GM19239 (cell line): ENCODE measurements at regions not wholly inside any gene's neighbourhood (a gene's known extent, or its start where the extent isn't known, plus 50 kb on each side); places are given as distances from the start of the nearest gene placed in this dataset.

ENCODE experiments used
- DNase-seq: peaks from one replicate; pipeline ENCODE4 v3.0.0; 2011; ENCODE audit warnings: low spot score; ENCODE audit not compliant: insufficient read length
- FAIRE-seq: peaks from 2 replicates; lab custom pipeline; 2011; peaks lifted over from hg19 to GRCh38; lab: Jason Lieb, UNC

DNA sequence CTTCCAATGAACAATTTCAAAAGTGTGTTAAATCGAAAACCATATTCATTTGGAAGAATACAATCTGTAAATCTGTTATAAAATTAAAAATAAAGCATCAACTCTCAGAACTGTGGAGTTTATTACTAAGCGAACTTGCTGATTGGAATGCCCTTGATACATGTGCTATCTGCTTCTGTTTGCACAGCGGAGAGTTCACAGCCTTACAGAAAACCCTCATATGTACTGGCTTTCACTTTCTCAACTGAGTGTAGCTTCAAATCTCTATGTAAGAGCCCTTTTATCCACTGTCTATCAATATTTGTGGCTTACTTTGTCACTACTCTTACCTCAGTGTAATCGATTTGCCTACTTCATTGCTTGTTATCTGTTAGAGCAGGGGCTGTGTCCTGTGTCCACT, 447.4 kb downstream of the C6orf118 start:
- no peak for FAIRE-seq

DNA sequence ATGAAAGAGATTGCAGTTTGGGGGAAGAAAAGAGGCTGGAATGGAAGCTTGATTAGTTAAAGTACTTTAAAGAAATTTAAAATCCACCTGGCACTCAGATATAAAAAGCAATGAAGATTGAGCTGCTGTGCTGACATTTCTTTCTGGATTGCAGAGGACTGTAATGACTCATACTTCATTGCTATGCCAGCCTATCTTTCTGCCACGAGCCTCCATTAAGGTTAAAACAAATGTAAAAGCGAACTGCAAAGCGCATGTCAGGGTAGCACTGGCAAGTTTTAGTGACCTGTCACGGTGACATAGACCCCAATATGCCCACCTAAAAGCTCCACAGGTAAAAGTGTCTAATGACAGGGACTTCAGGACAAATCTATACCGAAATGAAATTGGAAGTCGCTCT, 449.6 kb downstream of the C6orf118 start:
- DNase-seq (no peak), FAIRE-seq (no peak)

More for the DNA sequence above, 447.4 kb downstream of the C6orf118 start:
- DNase-seq: no peak

DNA sequence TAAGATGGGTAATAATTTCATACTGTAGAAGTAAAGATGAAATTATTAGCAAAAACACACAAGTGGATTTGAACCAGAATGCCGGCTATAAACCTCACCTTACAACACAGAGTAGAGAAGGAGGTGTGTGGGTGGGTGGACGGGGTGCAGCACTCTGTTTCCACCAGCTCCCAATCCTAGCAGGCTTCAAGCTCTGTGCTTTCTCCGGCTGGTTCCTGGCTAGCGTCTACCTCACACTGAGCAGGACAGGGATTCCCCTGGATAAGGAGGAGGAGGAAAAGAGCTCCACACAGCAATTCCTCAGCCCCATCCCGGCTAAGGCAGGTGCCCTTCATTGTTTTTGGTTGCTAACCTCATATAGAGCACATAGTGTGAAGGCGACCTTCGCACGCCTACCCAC, 453.3 kb downstream of the C6orf118 start:
- DNase-seq (no peak), FAIRE-seq (no peak)

DNA sequence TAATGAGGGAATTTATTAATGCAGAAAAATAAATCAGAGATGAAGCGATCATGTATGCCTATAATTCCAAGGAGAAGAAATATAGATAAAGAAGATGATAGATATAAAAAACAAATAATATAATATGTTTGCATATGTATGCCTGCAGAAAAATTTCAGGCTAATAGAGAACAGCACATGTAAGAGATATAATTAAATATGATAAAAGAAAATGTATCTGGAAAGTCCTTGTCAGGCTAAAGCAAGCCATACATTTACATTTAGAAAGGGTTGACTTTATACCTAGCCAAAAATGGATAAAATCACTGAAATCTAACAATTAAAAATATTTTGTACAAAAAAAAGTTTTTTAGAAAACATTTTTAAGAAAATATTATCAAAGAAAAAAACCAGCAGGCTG, 454.1 kb downstream of the C6orf118 start:
- DNase-seq (no peak), FAIRE-seq (no peak)

DNA sequence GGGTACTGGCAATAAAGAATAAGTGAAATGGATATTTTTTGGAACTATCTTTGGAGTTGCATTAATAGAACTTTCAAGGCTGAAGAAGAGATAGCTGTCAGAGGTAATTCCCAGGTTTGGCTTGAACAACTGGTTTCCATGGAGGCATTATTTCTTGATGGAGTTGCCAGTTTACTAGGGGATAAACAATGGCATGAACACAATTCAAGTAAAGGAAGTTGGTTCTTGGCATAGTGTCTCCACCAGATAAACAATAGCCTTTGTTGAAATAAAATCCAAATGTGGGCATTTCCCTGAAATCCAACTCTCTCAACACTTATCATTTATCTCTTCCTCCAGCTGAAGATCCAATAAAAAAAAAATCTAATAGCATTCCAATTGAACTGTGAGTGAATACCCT, 454.9 kb downstream of the C6orf118 start:
- FAIRE-seq: no peak
- DNase-seq: no peak

DNA sequence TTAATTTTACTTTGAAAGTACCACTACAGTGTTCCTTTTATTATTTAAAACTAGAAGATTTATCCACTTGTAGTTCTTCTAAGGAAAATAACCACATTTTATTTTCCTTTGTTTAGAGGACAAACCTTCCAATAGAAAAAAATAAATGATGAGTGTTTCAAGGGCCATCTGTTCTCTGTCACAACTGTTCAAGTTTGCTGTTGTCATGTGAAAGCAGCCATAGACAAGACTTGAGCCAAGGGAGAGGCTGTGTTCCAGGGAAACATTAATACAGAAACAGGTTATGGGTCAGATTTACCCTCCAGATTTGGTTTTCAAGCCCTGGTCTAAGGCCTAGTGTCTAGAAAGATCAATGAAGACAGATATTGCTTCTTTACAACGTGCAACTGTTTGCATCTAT, 463.6 kb downstream of the C6orf118 start:
- no peak for DNase-seq
- no peak for FAIRE-seq

DNA sequence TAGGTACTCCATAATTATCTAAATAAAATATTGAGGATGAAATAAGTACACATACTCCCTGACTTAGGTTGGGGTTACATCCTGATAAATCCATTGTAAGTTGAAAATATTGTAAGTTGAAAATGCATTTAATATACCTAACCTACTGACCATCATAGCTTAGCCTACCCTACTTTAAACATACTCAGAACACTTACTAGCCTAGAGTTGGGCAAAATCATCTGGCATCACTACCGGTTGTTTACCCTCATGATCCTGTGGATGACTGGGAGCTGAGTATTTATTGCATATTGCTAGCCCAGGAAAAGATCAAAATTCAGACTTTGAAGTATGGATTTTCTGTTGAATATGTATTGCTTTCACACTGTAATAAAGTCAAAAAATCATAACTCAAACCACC, 467.3 kb downstream of the C6orf118 start:
- FAIRE-seq: no peak
- DNase-seq: no peak

DNA sequence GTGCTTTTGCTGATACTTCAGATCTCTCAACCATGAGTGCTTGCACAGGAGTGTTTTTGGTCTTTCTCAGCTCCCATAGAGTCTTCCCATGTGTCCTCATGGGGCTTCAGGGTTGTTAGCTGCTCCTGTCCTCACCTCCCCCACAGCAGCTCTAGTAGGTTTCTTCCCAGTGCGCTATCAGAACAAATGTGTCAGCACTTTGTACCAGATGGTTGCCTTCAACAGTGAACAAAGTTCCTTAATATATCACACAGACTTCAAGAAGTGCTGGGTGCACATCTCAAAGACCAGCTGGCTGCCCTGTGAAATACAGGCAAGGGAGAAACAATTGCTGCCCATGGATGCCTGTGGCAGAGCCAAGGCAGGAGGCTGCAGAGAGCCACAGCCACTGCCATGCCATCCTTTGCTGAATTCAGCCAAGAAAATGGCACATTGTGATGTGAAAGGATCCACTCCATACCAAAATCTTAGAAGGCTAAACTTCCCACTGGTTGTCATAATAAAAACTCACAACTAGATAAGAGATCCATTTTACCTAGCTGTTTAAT, 471.3 kb downstream of the C6orf118 start:
- no peak for FAIRE-seq
- DNase-seq: no peak

DNA sequence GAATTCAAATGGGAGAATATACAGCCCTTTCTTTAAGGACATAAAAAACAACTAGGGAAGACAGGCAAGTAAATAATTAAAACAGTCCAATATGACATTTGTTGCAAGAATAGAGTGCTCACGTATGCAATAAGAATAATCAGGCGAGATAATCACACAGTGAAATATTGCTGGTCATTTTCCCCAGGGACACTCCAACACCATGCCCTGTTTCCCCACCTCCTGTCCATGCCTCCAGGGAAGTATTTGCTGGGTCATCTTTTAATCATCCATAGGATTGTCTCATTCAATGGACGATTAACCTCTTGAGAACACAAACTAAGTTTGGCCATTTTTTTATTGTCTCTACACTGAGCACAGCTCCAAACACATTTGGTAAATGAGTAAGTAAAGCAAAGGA, 472.9 kb downstream of the C6orf118 start:
- DNase-seq (no peak), FAIRE-seq (no peak)

DNA sequence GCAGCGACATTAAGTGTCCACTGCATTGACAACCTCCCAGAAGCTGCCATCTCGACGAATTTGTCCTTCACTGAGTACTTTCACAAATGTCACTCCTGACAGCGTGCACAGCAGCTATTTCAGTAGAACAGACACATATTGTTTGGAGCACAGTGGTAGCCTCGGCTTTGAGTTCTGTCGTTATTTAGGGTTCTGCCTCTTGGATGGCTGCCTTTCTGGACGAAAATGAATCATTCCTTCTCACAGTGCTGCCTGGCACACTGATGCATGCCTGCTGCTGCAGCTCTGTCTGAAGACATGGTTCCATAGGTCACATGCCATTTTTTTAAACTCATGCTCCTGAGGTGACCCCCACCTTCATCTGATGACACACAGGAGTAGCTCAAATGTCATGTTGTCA, 477.0 kb downstream of the C6orf118 start:
- FAIRE-seq: no peak
- no peak for DNase-seq

DNA sequence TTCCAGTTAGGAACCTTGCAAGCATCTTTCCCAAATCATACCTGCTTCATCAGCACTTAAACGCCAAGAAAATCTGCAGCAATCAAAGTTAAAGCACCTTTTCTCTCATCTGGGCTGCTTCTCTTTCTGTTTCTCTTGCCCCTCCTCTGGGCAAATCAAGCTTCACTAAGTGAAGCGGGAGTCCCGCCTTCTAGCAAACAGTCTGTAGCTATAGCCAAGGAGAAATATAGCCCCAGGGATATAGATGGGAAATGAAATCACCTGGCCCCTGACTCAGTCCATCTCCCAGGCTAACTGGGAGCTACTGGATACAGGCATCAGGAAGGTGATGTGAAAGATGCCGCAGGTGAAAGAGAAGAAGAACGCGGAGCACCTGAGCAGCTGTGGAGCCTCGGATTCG, 481.9 kb downstream of the C6orf118 start:
- FAIRE-seq: no peak
- no peak for DNase-seq

DNA sequence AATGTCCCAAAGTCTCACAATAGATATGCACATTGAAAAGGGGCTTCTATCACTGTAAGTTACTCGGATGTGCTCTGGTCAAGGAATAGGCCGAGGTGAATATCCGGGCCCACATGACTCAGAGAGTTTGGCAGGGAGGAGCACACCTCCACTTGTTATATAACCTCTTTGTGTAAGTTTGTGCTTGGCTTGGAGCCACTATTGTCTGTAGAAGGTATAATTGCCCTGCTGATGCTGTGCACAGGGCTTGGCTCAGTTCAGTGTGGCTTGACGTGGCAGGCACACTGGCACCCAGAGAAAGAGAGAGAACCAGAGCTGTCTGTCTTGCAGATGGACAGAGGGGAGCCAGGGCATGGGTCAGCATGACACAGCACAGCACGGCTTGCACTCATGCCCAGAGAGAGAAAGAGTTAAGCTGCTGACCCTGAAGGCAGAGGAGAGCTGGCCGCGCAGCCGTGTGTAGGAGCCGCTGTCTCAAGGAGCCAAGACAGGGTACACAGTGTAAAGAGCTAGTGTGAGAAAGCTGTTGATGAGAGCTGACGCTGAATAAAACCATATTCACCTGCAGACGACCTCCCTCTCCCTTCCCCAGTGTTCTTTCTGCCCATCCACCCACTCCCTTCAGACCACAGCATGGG, 482.5 kb downstream of the C6orf118 start:
- no peak for FAIRE-seq
- DNase-seq: no peak

DNA sequence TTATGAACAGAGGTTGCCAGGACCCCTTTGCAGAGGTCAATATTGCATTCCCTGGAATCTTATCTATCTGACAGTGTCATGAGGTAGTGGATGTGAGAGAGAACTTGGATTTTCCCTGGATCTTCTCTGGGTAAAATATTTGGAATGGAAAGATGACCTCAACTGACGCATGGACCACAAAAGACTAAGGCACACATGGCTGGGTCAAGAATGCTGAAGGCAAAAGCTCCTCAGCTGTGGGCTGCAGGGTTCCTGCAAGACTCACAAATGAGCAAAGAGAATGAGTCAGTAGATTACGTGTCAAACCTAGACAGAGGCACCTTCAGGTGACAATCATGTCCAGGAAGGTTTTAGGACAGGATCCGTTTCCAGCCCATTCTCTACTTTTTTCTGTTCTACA, 484.0 kb downstream of the C6orf118 start:
- DNase-seq (no peak), FAIRE-seq (no peak)

DNA sequence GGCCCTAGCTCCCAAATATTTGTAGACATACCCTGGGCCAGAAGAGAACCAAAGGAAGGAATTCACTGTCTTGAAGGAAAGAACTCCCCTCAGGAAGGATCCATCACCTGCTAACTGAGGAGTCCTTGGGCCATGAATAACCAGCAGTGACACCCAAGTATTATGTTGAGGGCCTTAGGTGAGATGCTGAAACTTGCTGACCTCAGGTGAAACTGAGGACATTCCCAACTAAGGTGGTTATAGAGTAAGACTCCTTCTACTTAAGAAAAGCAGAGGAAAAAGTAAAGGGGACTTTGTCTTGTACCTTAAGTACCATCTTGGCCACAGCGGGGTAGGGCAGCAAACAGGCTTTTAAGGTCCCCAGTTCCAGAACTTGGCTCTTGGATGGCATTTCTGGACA, 491.7 kb downstream of the C6orf118 start:
- DNase-seq (no peak), FAIRE-seq (no peak)

DNA sequence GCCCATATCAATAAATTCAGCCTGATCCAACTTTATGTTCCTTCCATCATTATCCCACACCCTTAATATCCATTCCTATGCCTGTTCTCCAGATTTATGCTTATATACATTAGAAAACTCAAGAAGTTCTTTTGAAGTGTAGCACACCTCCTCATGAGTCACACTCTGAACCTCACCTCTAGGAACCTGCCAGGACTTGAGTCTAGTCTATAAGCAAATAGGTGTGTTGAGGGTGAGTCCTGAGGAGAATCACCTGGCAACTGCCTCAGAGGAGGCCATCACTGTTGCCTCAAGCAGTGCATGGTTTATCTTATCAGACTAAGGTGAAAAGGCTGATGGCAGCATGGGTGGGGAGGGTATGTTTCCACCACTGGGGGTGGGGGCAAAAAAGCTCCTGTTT, 496.7 kb downstream of the C6orf118 start:
- FAIRE-seq (no peak), DNase-seq (no peak)

DNA sequence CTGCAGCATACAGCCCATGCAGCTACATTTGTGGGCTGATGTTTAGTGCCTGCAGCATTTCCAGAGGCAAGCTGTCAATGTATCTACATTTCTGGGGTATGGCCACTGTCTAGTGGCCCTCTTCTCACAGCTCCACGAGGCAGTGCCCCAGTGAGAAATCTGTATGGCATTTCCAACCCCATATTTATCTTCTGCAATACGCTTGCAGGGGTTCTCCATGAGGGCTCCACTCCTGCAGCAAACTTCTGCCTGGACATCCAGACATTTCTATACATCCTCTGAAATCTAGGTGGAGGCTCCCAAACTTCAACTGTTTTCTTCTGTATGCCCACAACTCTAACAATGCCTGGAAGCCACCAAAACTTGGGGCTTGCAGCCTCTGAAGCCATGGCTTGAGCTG, 502.3 kb downstream of the C6orf118 start:
- DNase-seq: no peak
- no peak for FAIRE-seq

DNA sequence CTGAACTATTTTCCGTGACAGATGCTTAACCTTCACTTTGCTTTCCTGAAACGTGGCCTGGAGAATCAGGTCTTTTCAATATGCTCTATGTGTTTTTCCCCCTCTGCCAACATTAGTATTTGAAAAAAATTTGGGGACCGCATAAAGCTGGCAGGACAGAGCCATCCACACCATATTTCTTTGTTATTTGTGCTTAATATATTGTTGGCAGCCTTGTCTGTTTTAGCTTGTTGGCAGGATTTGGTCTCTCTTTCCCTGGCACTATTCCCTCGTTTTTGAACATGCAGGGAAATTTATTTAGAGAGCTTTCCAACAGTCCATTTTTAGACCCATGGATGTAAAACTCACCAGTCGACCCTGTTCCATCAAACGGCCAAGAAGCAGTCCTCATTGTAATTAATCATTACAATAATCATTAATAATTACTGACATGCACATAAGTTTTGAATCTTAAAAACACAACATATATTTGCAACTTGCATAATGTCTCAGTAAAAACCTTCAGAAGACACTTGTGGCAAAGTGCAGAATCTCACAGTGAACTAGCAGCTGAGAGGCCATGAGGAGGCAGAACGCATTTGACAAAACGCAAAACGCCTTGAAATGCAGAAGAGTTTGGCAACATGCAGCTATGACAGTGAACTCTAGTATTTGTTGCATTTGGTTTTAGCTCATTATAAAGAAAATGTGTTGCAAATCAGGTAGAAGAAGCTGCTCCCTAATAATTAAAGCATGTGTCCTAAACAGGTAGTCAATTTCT, 514.2 kb downstream of the C6orf118 start:
- FAIRE-seq (no peak), DNase-seq (no peak)

DNA sequence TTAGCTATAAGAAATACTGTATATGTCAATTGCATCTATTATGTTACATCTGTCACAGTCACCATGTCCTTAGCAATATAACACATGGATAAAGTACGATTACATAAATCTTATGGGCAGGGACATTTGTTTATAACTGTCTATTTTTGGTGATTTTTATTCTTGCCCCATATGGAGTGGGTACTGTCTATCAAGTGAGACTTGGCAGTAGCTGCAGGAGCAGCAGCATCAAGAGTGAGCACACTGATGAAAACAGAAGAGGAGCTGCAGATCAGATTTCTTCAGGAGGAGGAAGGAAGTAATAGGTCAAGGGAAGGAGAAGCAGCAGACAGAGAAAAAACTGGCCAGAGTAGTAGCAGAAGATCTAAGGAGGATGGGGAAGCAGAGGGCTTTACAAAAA, 516.7 kb downstream of the C6orf118 start:
- no peak for FAIRE-seq
- no peak for DNase-seq

DNA sequence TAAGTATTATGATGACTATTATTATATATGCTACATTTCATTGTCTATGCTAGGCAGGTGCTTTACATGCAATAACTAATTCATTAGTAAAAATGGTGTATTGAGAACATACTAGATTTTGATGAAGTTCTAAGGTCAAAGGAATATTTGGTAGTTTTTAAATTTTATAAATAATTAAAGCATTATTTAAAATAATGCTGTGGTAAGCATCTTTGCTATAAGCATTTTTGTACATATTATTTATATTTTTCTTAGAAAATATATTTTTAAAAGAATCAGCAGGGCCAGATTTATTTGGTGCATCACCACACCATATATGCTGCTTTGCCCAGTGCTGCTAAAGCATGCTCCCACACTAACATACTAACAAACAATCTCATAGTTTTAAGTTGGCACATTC, 517.9 kb downstream of the C6orf118 start:
- FAIRE-seq (no peak), DNase-seq (no peak)

DNA sequence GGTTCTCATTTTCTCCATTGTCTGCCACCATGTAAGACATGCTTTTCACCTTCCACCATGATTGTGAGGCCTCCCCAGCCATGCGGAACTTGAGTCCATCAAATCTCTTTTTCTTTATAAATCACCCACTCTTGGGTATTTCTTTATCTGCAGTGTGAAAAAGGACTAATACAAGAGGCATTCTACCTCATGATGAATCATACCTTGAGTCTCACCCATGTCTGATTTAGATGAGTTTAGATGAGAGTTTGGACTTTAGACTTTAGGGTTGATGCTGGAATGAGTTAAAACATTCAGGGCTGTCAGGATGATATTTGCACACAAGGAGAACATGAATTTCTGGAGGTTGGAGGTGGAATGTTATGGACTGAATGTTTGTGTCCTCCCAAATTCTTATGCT, 545.6 kb downstream of the C6orf118 start:
- FAIRE-seq (no peak), DNase-seq (no peak)

DNA sequence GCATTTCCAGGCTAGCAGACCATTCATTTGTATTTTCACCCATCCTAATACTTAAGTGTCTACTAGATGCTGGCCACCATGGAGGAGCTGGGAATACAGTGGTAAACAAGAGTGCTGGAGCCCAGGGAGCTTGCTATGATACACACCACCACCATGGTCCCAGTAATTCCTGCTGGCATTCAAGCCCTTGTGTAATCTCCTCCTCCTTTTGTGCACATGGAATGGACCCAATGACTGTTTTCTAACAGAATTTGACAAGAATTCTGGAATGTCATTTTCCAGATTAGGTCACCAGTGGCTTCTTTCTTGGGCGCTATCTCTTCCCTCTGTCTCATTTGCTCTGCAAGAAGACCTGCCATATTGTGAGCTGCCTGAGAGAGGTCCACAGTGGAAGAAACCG, 552.0 kb downstream of the C6orf118 start:
- DNase-seq (no peak), FAIRE-seq (no peak)

DNA sequence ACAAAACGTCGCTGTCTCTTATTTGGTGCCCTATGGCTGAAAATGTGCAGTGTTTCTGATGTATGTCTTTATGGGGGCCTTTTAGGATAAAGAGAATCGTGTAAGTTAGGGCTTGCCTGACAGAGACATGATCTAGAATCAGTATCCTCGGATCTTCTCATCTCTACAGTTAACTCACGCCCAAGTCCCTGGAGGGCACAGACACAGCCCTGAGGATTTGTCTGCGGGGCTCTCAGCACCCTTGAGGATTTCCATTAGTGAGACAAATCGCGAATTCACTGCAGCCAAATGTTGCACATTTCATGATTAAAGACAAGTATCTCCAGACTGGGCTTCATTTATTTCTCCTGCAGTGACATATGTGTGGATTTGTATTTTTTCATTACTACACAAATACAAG, 552.7 kb downstream of the C6orf118 start:
- FAIRE-seq (no peak), DNase-seq (no peak)
